COR-L47 (cell line): ENCODE measurements at regions not wholly inside any gene's neighbourhood (a gene's known extent, or its start where the extent isn't known, plus 50 kb on each side); places are given as distances from the start of the nearest gene placed in this dataset.
A peak's percentile ranks its signal among the peaks of the same experiment; 100 is the strongest.
"Not testable (repeated sequence)": the region's sequence is repeated elsewhere in the genome, so short reads cannot be mapped to it uniquely, and the experiment has no call there.

Source experiments
- DNase-seq: peaks from one replicate; lab custom pipeline; 2025; lab: John Stamatoyannopoulos, UW

- DNase-seq = not testable (repeated sequence)
Measured at GRCh38 chr22:23460517-23461031, 119.5 kb downstream of the IGLL1 start.

GRCh38 chr22:23459645-23460516 lies 120.2 kb downstream of the IGLL1 start:
- DNase-seq = not testable (repeated sequence)

GRCh38 chr22:23458663-23459541 lies 121.2 kb downstream of the IGLL1 start:
- DNase-seq = no peak

GRCh38 chr22:23457380-23457985 lies 122.6 kb downstream of the IGLL1 start:
- DNase-seq = peak; percentile 28

GRCh38 chr22:23456666-23457379 lies 123.3 kb downstream of the IGLL1 start:
- DNase-seq = not testable (repeated sequence)

GRCh38 chr22:23454345-23454744 lies 125.7 kb downstream of the IGLL1 start:
- DNase-seq = not testable (repeated sequence)

GRCh38 chr22:23453277-23453676 lies 126.8 kb downstream of the IGLL1 start:
- no peak for DNase-seq

GRCh38 chr22:23452231-23453010 lies 127.7 kb downstream of the IGLL1 start:
- DNase-seq = no peak

GRCh38 chr22:23451452-23452230 lies 128.4 kb downstream of the IGLL1 start:
- DNase-seq = not testable (repeated sequence)

- not testable (repeated sequence) for DNase-seq
Measured at GRCh38 chr22:23450821-23451220, 129.3 kb downstream of the IGLL1 start.

GRCh38 chr22:23450434-23450795 lies 129.7 kb downstream of the IGLL1 start:
- no peak for DNase-seq

GRCh38 chr22:23449748-23450433 lies 130.2 kb downstream of the IGLL1 start:
- DNase-seq = not testable (repeated sequence)

GRCh38 chr22:23448499-23449288 lies 131.4 kb downstream of the IGLL1 start:
- DNase-seq = not testable (repeated sequence)

- DNase-seq = no peak
Measured at GRCh38 chr22:23446796-23447350, 133.2 kb downstream of the IGLL1 start.

- DNase-seq = not testable (repeated sequence)
Measured at GRCh38 chr22:23446194-23446593, 133.9 kb downstream of the IGLL1 start.

GRCh38 chr22:23443905-23444304 lies 136.2 kb downstream of the IGLL1 start:
- DNase-seq = not testable (repeated sequence)

- DNase-seq = not testable (repeated sequence)
Measured at GRCh38 chr22:23439581-23439980, 140.5 kb downstream of the IGLL1 start.

GRCh38 chr22:23438216-23438615 lies 141.9 kb downstream of the IGLL1 start:
- no peak for DNase-seq
